H9 (cell line): ENCODE measurements at regions not wholly inside any gene's neighbourhood (a gene's known extent, or its start where the extent isn't known, plus 50 kb on each side); places are given as distances from the start of the nearest gene placed in this dataset.

ENCODE experiments used
- DNase-seq: peaks from one replicate; pipeline ENCODE4 v3.0.0-alpha.2; 2017
- H2AFZ ChIP-seq: one replicate; pipeline ENCODE4 v1.6.1; 2013; ENCODE audit warnings: mild to moderate bottlenecking, low read length, control low read depth, moderate library complexity
- H2AK5ac ChIP-seq: 2 replicates; pipeline ENCODE4 v1.6.1; 2013; ENCODE audit warnings: low read length, control low read depth, mixed read lengths; ENCODE audit not compliant: insufficient read length
- H2BK120ac ChIP-seq: one replicate; pipeline ENCODE4 v1.6.1; 2013; ENCODE audit warnings: low read depth, mild to moderate bottlenecking, low read length, control low read depth, inconsistent platforms; ENCODE audit not compliant: poor library complexity, severe bottlenecking
- H2BK12ac ChIP-seq: 2 replicates; pipeline ENCODE4 v1.6.1; 2013; ENCODE audit warnings: low read length, control low read depth, mixed read lengths, low read depth; ENCODE audit not compliant: insufficient read length
- H2BK15ac ChIP-seq: 2 replicates; pipeline ENCODE4 v1.6.1; 2013; ENCODE audit warnings: low read depth, low read length, control low read depth
- H2BK20ac ChIP-seq: one replicate; pipeline ENCODE4 v1.6.1; 2013; ENCODE audit warnings: low read depth, mild to moderate bottlenecking, low read length, control low read depth, inconsistent platforms; ENCODE audit not compliant: poor library complexity, severe bottlenecking
- H2BK5ac ChIP-seq: 2 replicates; pipeline ENCODE4 v1.6.1; 2013; ENCODE audit warnings: low read length, control low read depth, mixed read lengths; ENCODE audit not compliant: insufficient read length
- H3K14ac ChIP-seq: 2 replicates; pipeline ENCODE4 v1.6.1; 2013; ENCODE audit warnings: low read length, control low read depth; ENCODE audit not compliant: insufficient read depth
- H3K18ac ChIP-seq: 2 replicates; pipeline ENCODE4 v1.6.1; 2013; ENCODE audit warnings: low read depth, mild to moderate bottlenecking, mixed read lengths, low read length, control low read depth; ENCODE audit not compliant: insufficient read length
- H3K23ac ChIP-seq: 2 replicates; pipeline ENCODE4 v1.6.1; 2013; ENCODE audit warnings: low read length, control low read depth, mixed read lengths, low read depth; ENCODE audit not compliant: insufficient read length
- H3K23me2 ChIP-seq: 2 replicates; pipeline ENCODE4 v1.6.1; 2013; ENCODE audit warnings: low read depth, mild to moderate bottlenecking, mixed read lengths, low read length, control low read depth; ENCODE audit not compliant: insufficient read length, poor library complexity, severe bottlenecking
- H3K27ac ChIP-seq: 2 replicates; pipeline ENCODE4 v1.5.1; 2013; ENCODE audit warnings: low read length, control low read depth, mixed read lengths, low read depth; ENCODE audit not compliant: insufficient read length
- H3K27me3 ChIP-seq: 2 replicates; pipeline ENCODE4 v1.6.1; 2013; ENCODE audit warnings: low read length, control low read depth, inconsistent platforms; ENCODE audit not compliant: insufficient read depth
- H3K4ac ChIP-seq: 2 replicates; pipeline ENCODE4 v1.6.1; 2013; ENCODE audit warnings: low read depth, mild to moderate bottlenecking, control low read depth, inconsistent platforms, low read length, moderate library complexity
- H3K4me1 ChIP-seq: 2 replicates; pipeline ENCODE4 v1.6.1; 2013; ENCODE audit warnings: low read length, control low read depth, inconsistent platforms; ENCODE audit not compliant: insufficient read depth
- H3K4me2 ChIP-seq: 2 replicates; pipeline ENCODE4 v1.6.1; 2013; ENCODE audit warnings: low read length, control low read depth, mixed read lengths; ENCODE audit not compliant: insufficient read length, insufficient read depth
- H3K56ac ChIP-seq: 2 replicates; pipeline ENCODE4 v1.6.1; 2013; ENCODE audit warnings: low read depth, mild to moderate bottlenecking, mixed read lengths, low read length, control low read depth; ENCODE audit not compliant: insufficient read length
- H3K79me1 ChIP-seq: 2 replicates; pipeline ENCODE4 v1.6.1; 2013; ENCODE audit warnings: low read depth, mild to moderate bottlenecking, moderate library complexity, low read length, control low read depth, inconsistent platforms; ENCODE audit not compliant: insufficient read depth, poor library complexity, severe bottlenecking
- H3K79me2 ChIP-seq: 2 replicates; pipeline ENCODE4 v1.6.1; 2013; ENCODE audit warnings: low read length, control low read depth, inconsistent platforms; ENCODE audit not compliant: insufficient read depth
- H3K9ac ChIP-seq: 2 replicates; pipeline ENCODE4 v1.6.1; 2013; ENCODE audit warnings: low read length, control low read depth, mixed read lengths; ENCODE audit not compliant: insufficient read length; ENCODE audit errors: extremely low read depth
- H3K9me3 ChIP-seq: one replicate; pipeline ENCODE4 v1.6.1; 2013; ENCODE audit warnings: low read depth, low read length, inconsistent platforms; ENCODE audit not compliant: control insufficient read depth
- H3T11ph ChIP-seq: one replicate; pipeline ENCODE4 v1.6.1; 2013; ENCODE audit warnings: mild to moderate bottlenecking, low read length, control low read depth, inconsistent platforms
- H4K20me1 ChIP-seq: one replicate; pipeline ENCODE4 v1.6.1; 2013; ENCODE audit not compliant: control insufficient read depth, insufficient read length, insufficient read depth
- H4K5ac ChIP-seq: 2 replicates; pipeline ENCODE4 v1.6.1; 2013; ENCODE audit warnings: low read depth, mild to moderate bottlenecking, mixed read lengths, low read length, control low read depth; ENCODE audit not compliant: insufficient read length
- H4K8ac ChIP-seq: replicated peaks from 2 replicates; pipeline ENCODE4 v1.6.1; 2013; ENCODE audit warnings: low read length, control low read depth, mixed read lengths, low read depth; ENCODE audit not compliant: insufficient read length
- H4K91ac ChIP-seq: 2 replicates; pipeline ENCODE4 v1.6.1; 2013; ENCODE audit warnings: low read depth, mild to moderate bottlenecking, moderate library complexity, mixed read lengths, low read length, control low read depth; ENCODE audit not compliant: insufficient read length
- H3K27ac Mint-ChIP-seq, 3 experiments: 2 replicates in 2 of 3; 3 replicates in 1 of 3; pipeline ENCODE4 v1.8.0; 2020 to 2021; ENCODE audit warnings: mixed read lengths in 3 of 3, mild to moderate bottlenecking in 1 of 3, moderate library complexity in 1 of 3
- H3K27me3 Mint-ChIP-seq: 2 replicates; pipeline ENCODE4 v1.8.0; 2021; ENCODE audit warnings: low read depth, mild to moderate bottlenecking, moderate library complexity, mixed read lengths
- H3K36me3 Mint-ChIP-seq, 3 experiments: 2 replicates in 2 of 3; 3 replicates in 1 of 3; pipeline ENCODE4 v1.8.0; 2020 to 2021; ENCODE audit warnings: low read depth in 3 of 3, mixed read lengths in 3 of 3; ENCODE audit not compliant: insufficient read depth in 1 of 3
- H3K4me1 Mint-ChIP-seq, 2 experiments: 2 replicates each; pipeline ENCODE4 v1.8.0; 2020; ENCODE audit warnings: mixed read lengths in 2 of 2
- H3K4me3 Mint-ChIP-seq, 2 experiments: 2 replicates in 1 of 2; 3 replicates in 1 of 2; pipeline ENCODE4 v1.8.0; 2020 to 2021; ENCODE audit warnings: mild to moderate bottlenecking in 2 of 2, mixed read lengths in 2 of 2, moderate library complexity in 1 of 2
- H3K9me3 Mint-ChIP-seq, 2 experiments: 2 replicates in 1 of 2; 3 replicates in 1 of 2; pipeline ENCODE4 v1.8.0; 2020; ENCODE audit warnings: mild to moderate bottlenecking in 2 of 2, mixed read lengths in 2 of 2, moderate library complexity in 1 of 2
- CTCF ChIP-seq: fragments of 200-600 bp; sonication (generic); conservative IDR thresholded peaks from 3 replicates; pipeline ENCODE4 v1.8.0; 2021; ENCODE audit warnings: antibody characterized with exemption, mild to moderate bottlenecking
- WGBS: extraction: QIAGEN DNeasy Blood & Tissue Kit; methylation state at CpG from one replicate; pipeline ENCODE4 v1.1.7; 2013; ENCODE audit warnings: missing lambda C conversion rate, low lambda C conversion rate, mixed read lengths; ENCODE audit not compliant: insufficient read length; ENCODE audit errors: extremely low coverage; 5-methylcytosine and 5-hydroxymethylcytosine counted together

- Mint-ChIP-seq H3K4me3 (no peak overlapping the region), H3K27me3 (peaks cover 2% of the 10 kb centered on the region), H3K36me3 (no peaks in the 10 kb centered on the region), H3K9me3 (no peaks in the 10 kb centered on the region), H3K27ac (no peak overlapping the region), H3K4me1 (peaks cover 10 to 11% of the 10 kb centered on the region in 2 experiments)
- Histone ChIP-seq H2AK5ac (no peak overlapping the region), H2BK15ac (no peak overlapping the region), H4K20me1 (no peaks in the 10 kb centered on the region), H3K27me3 (no peaks in the 10 kb centered on the region), H2BK12ac (no peak overlapping the region), H3K56ac (no peak overlapping the region), H2AFZ (no peak overlapping the region), H3K4ac (no peak overlapping the region), H3K9me3 (no peaks in the 10 kb centered on the region), H3K18ac (no peak overlapping the region), H3K14ac (no peak overlapping the region), H4K8ac (no peak overlapping the region), H3K27ac (no peak overlapping the region), H3K23ac (no peak overlapping the region), H3K23me2 (no peaks in the 10 kb centered on the region), H3K4me1 (0 out of 2 replicates have a peak, but pooled peaks cover 2% of the 10 kb centered on the region), H4K91ac (no peak overlapping the region), H3K4me2 (no peak overlapping the region), H2BK5ac (no peak overlapping the region), H2BK20ac (no peak overlapping the region), H3T11ph (no peak overlapping the region), H4K5ac (no peak overlapping the region), H3K9ac (no peak overlapping the region), H3K79me1 (no peaks in the 10 kb centered on the region), H3K79me2 (no peaks in the 10 kb centered on the region), H2BK120ac (no peak overlapping the region)
- WGBS: no CpG with 5 or more reads among the region's 4 CpGs
- DNase-seq: no peak
- no peak for TF ChIP-seq CTCF
These were observed 70.1 kb upstream of the EFEMP1 start for GRCh38 chr2:55993685-55994084.
